GM04503 (cell line): ENCODE measurements at regions not wholly inside any gene's neighbourhood (a gene's known extent, or its start where the extent isn't known, plus 50 kb on each side); places are given as distances from the start of the nearest gene placed in this dataset.
A peak's percentile ranks its signal among the peaks of the same experiment; 100 is the strongest.
"Not testable (repeated sequence)": the region's sequence is repeated elsewhere in the genome, so short reads cannot be mapped to it uniquely, and the experiment has no call there.

ENCODE experiments used
- DNase-seq: peaks from one replicate; pipeline ENCODE4 v3.0.0-alpha.2; 2012; ENCODE audit warnings: low read depth

DNA sequence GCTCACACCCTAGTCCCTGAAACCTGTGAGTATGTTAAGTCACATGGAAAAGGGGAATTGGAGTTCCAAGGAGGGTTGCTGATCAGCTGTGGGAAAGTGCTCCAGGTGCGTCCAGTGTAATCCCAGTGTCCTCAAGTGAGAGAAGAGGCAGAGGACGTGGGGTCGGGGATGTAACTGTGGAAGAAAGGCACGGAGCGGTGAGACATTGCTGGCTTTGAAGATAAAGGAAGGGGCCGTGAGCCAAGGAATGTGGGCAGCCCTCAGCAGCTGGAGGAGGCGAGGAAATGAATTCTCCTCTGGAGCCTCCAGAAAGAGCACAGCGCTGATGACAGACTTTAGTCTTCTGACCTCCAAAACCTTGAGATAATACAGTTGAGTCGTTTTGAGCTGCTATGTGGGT is 191.6 kb upstream of the TMEM132C start:
- DNase-seq: no peak

DNA sequence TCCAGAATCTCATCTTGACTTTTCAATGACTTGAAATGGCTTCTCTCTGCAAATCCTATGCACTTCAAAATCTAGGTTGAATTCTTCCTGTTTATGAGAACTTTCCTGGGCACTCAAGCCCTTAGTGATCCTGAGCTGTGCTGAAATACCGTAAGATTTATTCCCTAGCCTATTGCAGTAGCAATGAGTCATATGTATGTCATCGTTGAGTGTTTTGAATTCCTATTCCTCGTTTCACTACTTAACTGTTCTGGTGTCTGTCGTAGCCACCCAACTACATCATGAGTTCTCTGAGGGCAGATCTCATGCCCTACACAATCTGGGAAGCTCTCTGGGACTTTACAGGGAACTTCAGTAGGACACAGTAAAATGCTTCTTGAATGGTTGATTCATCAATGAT is 190.8 kb upstream of the TMEM132C start:
- peak; percentile 48 for DNase-seq

DNA sequence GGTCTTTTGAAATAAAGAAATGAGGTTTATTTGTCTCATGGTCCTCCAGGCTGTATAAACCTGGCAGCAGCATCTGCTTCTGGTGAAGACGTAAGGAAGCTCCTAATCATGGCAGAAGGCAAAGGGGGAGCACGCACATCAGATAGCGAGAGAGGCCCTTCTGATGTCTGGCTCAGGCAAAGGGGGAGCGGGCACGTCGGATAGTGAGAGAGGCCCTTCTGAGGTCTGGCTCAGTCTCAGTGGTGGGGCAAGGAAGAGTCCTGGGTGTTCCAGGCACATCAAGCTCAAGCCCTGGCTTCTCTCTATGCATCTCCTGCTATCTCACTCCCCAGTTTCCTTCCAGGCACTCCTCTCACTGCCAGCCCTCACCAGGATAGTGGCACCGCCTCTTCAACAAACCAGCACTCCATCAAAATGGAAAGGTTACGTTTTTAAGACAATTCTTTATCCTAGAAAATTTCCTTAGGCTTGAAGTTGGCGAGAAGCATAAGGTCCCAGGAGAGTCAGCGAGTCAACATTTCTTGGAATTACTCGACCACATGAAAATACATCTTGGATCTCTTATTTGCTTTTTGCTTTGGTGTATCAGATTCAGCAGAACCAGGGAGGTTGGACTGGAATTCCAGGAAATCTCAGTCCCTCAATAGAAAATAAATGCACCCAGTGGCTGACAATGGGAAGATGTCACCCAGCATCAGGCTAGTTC is 189.6 kb upstream of the TMEM132C start:
- no peak for DNase-seq

DNA sequence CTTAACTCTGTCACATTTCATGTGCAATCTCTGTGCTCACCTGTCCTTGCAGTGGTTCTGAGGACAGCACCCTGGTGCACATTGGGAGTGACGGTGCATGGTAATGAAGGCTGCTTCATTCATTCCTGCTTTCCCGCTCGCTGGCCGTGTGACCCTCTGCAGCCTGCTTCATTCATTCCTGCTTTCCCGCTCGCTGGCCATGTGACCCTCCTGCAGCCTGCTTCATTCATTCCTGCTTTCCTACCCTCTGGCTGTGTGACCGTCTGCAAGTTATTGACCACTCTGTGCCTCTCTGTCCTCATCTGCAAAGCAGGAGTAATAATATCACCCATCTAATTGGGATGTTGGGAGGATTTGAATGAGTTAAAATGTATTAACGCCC is 189.1 kb upstream of the TMEM132C start:
- DNase-seq: no peak

DNA sequence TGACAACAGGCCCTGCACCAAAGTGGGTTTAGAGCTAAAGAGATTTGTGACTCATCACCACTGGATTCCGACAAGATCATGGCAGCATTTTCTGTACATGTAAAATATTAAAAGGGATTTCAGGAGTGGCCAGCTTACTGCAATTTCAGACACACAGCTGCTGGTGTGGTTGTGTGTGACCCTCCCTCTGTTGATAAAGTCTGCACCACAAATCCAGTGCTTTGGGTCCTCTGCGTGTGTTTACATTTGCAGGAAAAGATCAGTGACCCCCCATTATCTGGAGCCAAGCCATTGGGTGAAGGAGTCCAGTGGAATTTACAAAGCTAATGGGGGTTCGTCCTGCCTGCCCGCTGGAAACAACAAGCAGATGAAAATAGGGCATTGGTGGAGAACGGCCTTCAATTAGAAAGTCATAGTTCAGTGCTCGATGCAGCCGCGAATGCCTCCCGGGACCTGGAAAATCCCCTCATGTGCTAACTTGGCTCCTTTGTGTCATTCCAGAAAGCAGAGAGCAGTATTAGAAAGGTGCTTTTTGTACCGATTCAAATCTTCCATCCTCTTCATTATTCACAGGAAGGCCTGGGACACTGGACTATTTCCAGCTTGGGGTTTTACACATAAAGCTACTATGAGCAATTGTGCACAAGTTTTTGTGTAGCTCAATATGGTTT is 188.5 kb upstream of the TMEM132C start:
- DNase-seq: peak; percentile 6

DNA sequence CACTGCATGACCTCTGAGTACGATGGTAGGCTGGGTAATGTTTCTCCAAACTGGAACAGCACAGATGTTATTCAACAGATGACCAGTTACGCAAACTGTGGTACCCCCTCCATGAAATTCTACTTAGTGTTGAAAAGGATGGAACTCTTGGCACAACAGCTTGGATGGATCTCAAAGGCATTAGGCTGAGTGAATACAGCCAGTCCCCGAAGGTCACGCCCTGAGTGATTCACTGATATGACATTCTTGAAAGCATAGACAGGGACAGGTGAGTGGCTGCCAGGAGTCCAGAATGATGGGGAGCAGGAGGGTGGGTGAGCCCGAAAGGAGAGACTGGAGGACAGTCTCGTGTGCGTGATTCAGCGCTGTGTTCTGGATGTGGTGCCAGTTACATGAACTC is 187.5 kb upstream of the TMEM132C start:
- no peak for DNase-seq

DNA sequence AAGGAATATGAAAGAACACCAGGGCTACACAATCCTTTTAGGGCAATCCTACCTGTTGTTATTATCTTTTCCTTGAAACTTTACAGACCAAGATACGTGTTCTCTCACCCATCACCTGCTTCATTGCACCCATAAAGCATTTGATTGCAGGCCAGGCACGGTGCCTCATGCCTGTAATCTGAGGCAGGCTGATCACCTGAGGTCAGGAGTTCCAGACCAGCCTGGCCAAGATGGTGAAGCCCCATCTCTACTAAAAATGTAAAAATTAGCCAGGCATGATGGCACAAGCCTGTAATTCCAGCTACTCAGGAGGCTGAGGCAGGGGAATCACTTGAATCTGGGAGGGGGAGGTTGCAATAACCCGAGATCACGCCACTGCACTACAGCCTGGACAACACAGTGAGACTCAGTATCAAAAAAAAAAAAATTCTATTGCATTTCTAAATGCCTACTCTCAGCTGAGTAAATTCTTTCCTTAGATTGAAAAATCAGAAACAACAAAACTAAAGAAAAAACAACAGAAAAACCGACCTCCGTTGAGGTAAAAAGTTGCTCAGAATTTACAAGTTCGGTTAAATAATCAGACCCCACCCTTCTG is 183.7 kb upstream of the TMEM132C start:
- no peak for DNase-seq

DNA sequence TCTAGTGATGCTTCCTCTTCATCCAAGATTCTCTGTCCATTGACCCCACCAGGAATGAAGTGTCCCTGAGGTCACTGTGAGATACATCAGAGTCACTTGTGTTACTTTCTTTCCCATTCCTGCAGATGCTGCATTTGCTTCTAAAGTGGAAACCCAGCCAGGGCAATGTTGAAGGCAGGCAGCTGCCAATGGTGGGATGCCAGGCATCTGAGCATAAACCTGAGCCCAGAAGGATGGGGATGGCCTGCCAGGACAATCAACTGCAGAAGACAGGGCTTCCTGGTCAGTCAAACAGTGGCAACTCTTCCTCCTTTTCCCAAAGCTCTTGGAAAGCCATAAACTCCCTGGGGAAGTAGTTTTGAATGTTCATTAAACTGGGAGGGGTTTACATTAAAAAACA is 178.0 kb upstream of the TMEM132C start:
- no peak for DNase-seq

DNA sequence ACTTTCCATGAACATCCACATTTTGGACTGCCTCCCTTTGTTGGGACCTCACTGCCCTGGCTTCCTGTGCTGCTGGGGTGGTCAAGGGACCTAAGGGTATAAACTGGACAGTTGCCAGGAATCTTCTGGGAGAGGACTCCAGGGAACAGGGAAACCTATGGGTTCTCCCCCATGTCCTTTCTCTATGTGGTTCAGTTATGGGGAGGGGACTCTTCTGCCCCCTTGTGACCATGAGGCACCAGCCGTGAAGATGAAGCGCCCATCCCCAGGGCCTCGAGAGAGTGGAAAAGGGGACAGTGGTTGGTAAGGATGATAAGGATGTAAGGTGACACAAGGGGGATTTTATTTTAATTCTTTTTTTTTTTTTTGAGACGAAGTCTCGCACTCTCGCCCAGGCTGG is 177.0 kb upstream of the TMEM132C start:
- DNase-seq: no peak

DNA sequence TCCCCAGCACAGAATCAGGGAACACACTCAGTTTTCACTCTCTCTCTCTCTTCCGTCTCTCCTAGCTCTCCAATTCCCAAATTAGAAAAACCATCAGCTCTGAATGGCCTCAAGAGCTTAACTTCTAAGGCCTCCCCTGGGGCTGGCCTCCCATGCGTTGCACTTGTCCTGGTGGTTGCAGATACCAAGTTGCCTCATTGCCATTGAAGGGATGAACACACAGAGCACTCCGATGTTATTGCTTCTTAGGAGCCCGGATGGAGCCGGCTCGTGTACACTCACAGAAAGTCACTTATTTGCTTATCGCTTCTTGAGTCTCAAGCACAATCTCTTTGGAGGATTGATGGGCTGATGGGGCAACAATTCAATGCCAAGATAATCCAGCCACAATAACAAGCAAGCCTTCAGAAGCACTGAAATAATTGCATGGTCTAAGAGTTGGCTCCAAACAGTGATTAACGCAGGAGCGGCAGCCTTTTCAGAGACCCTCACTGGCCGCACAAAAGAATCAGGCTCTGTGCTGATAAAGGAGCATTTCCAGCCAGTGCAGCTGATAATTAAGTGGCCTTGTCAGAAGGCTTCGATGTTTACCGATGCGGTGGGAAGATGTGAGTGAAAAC is 175.8 kb upstream of the TMEM132C start:
- no peak for DNase-seq

DNA sequence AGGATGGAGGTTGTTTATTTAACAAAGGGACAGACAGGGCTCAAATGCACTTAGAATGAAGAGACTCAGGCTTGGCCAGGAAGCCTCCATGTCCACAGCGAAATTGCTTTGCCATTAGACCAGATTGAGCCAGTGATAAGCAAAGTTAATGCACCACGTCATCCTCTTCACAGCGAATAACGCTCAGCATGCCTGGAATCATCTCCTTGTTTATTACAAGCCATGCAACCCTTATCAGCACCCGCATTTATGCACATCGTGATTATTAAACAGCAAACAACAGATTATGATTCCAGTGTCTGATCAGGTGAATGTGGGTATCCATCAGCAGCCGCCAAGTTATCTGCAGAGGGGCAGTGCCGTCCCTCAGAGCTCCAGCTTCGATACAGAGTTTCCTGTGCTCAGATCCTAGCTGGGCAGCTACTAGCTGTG is 175.0 kb upstream of the TMEM132C start:
- no peak for DNase-seq

DNA sequence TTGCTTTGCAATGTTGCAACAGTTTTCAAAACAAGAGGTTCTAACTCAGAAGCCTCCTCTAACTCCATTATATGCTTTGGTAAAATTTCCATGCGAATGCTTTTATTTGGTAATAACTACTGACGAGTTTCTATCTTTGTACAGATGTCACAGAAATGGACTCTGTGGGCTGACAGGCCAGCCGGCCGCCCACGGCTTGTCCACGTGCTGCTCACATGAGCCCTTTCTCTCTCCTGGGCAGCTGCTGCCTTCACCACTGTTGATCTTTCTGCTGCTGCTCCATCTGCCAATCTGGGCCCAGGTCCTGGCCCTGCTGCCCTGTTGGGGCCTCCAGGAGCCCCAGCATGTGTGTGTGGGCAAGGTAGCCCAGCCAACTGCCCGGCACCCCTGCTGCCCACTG is 168.2 kb upstream of the TMEM132C start:
- DNase-seq: no peak

DNA sequence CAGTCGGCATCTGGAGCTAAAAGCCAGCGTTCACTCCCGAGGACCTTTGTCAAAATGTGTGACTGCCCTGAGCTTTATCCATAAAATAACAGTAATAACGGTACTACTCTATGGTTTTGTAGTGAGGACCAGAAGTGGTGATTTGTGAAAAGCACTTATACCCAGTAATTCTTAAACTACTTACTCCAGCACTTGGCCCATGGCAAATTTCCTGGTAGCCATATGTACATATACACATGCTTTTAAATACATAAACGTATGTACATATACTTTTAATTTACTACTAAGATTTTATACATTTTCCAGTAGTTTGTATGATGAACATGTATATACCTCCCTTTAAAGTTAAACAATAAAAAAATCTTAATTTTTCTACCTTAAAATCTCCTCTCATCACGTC is 163.8 kb upstream of the TMEM132C start:
- DNase-seq: no peak

DNA sequence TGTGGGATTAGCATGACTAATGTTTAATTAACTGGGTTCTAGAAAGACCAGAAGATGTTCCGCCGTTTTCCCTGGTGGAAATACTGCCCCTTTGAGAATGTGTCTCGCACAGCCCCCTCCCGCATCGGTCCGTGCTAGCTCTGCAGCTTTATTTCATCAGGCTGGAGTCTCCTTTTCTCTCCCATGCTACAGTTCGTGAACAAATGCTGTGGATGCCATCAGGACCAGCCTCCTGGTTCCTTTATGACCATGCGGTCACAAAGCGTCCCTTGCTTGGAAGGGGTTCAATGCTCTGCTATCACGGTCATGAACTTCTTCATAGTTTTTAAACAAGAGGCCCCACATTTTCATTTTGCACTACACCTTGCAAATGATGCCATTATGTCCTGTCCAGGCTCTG is 157.7 kb upstream of the TMEM132C start:
- no peak for DNase-seq

DNA sequence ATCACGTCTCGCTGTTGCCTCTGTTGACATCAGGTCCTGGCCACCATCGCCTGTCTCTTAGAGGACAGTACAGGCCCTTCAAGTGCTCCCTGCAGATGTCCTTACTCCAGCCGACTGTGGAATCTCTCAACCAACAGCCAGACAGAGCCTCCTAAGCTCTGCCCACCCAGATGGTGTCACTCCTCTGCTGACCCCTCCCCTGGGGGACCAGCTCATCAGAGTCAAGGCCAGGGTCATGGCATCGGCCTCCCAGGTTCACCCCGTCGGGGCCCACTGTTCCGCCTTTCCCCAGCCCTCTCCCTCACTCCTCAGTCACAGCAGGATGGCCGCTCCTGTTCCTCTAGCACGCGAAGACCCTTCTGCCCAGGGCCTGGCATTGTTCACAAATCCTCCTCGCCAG is 157.3 kb upstream of the TMEM132C start:
- DNase-seq: no peak

DNA sequence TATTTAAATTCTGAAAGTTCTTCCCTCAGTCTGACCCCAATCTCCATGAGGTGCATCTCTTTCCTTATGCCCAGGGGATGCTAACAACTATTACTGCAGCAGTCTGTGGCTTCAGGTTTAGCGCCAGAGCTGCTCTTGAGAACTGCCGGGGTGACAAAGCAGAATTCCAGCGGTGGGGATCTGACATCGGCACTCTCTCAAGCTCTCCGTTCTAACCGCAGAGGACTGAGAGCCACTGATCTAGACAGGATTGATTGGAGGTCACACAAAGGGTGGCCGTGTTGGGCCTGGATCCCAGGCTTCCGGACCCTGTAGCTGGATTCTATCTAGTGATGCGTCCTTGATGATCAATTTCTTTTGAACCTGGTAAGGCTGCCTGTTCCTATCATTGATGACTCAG is 155.6 kb upstream of the TMEM132C start:
- no peak for DNase-seq

DNA sequence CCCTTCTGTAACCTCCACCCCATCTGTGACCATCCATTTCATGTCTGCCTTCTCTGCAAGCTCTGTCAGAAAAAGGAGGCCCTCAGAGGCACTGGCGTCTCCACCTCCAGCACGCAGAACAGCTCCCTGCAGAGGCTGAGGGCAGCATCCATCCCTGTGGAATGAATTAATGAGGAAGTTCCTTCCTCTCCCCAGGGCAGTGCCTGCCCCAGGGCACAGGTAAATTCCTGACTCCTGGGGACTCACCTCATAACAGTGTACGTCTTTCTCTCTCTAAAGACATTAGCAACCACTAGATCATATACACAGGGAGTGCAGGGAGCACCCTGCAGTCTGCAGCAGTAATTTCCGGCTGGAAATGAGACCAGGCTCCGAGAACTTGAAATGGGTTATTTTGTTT is 155.0 kb upstream of the TMEM132C start:
- DNase-seq: no peak

DNA sequence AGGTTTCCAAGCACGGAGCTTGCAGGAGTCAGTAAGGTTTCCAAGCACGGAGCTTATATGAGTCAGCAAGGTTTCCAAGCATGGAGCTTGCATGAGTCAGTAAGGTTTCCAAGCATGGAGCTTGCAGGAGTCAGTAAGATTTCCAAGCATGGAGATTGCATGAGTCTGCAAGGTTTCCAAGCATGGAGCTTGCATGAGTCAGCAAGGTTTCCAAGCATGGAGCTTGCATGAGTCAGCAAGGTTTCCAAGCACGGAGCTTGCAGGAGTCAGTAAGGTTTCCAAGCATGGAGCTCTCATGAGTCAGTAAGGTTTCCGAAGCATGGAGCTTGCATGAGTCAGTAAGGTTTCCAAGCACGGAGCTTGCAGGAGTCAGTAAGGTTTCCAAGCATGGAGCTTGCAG is 153.7 kb upstream of the TMEM132C start:
- DNase-seq: not testable (repeated sequence)

DNA sequence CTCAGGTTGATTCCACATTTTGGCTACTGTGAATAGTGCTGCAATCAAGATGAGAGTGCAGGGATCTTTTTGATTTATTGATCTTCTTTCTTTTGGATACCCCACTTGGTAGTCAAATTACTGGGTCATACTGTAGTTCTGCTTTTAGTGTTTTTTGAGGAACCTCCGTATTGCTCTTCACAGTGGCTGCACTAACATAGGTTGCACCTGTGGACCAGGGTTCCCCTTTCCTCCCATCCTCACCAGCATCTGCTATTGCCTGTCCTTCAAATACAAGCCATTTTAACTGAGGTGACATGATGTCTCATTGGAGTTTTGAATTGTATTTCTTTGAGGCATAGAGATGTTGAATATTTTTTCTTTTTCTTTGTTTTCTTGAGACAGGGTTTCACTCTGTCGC is 152.5 kb upstream of the TMEM132C start:
- no peak for DNase-seq

DNA sequence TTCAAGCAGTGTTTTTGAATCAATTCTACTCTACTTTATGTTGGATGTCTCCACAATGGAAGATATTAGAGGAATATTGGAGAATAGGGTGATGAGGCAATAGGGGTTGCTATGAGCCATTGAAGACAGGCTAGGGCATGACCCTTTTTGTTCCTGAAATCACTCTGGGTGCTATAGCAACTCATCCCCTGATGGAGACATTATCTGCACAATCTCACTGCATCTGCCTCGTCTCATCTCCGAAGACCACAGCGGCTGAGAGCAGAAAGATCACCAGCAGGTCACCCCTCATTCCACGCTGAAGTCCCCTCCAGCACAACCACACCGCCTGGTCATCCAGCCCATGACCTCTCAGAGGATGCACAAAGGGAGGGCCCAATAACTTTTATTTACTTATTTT is 150.4 kb upstream of the TMEM132C start:
- DNase-seq: no peak

DNA sequence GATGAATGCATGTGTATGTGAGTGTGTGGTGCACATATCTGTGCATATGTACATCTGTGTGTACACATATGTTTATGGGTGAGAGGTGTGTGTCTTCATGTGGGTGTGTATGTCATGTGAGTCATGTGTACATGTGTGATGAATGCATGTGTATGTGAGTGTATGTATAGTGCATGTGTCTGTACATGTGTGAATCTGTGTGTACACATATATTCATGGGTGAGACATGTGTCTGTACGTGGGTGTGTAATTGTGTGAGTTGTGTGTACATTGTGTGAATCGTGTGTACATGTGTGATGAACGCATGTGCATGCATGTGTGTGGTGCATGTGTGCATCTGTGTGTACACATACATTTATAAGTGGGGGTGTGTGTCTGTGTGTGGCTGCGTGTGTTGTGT is 146.9 kb upstream of the TMEM132C start:
- no peak for DNase-seq

DNA sequence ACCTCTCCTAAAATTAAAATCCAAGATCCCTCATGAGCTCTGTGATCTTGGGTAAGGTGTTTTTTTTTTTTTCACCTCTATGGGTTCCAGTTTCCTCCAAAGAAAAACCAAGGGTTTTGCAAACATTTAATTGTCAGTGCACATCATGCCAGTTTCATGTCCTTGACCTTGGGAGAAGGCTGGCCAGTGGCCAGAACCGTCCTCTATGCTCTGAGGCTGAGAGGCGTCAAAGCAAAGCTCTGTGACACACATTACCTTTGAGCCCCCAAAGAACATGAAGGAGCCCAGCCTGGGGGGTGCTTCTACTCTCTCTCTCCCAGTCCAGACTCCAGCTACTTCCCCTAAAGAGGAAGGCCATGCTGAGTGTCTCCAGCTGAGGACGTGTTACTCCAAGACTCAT is 145.5 kb upstream of the TMEM132C start:
- DNase-seq: no peak

DNA sequence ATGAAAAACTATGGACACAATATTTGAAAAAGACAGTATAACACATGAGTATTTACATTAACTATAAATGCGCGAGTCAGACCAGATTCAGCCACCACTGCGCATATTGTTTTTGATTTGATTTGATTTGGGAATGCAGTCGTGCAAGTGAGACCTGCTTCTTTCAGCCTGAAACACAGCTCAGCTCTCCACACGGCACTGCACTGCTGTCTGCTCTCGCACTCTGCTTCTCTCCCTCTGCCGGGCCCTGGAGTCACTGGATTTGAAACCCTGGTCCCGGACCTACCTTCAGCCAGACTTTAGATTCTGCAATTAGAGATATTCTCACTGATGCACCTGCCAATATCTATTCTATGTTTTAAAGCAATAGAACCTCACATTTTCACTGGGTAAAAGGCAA is 143.9 kb upstream of the TMEM132C start:
- DNase-seq: no peak
